HG02884 (cell line): ENCODE measurements at regions not wholly inside any gene's neighbourhood (a gene's known extent, or its start where the extent isn't known, plus 50 kb on each side); places are given as distances from the start of the nearest gene placed in this dataset.
"Not testable (repeated sequence)": the region's sequence is repeated elsewhere in the genome, so short reads cannot be mapped to it uniquely, and the experiment has no call there.

Experiments used
- ATAC-seq: cut with Tn5 transposase; IDR thresholded peaks from one replicate; pipeline ENCODE4 v1.9.1; 2021; ENCODE audit warnings: mild to moderate bottlenecking, moderate library complexity; ENCODE audit not compliant: unreplicated experiment

DNA sequence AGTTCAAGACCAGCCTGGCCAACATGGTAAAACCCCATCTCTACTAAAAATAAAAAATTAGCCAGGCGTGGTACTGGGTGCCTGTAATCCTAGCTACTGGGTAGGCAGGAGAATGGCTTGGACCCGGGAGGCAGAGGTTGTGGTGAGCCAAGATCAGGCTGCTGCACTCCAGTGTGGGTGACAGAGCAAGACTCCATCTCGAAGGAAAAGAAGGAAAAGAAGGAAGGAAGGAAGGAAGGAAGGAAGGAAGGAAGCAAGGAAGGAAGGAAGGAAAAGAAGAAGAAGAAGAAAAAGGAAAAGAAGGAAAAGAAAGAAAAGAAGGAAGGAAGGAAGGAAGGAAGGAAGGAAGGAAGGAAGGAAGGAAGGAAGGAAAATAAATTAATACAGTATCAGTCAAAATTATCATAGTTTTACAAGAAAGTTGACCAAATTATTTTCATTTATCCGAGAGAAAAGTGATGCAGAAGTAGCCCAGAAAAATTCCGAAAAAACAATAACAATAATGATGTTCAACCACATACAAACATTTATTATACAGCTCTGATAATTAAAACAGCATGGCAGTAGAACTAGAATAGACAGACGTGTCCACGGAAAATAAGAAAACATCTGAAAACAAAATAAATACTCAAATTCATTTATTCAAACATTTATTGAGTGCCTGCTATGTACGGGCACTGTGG, 292.4 kb upstream of the MKLN1 start:
- no peak for ATAC-seq

- ATAC-seq = no peak
Observed at GRCh38 chr7:131038153-131038552, 289.5 kb upstream of the MKLN1 start.

DNA sequence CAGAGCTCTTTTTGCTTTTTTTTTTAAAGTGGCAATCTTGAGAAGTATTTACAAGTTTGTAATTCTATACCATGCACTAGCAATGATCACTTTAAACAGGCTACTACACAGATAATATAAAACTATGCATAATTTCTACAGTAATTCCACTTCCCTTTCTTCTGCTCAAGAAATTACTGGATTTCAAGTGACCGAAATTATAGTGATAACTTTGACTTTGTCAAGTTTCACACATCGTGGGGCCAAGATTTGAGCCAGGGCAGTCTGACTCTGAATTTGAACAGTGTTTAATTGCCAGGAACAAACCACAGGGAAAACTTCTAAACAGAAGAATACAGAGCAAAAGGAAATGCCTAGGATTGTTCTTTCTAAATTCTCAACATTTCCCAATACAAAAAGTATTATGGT, 288.3 kb upstream of the MKLN1 start:
- ATAC-seq = no peak

DNA sequence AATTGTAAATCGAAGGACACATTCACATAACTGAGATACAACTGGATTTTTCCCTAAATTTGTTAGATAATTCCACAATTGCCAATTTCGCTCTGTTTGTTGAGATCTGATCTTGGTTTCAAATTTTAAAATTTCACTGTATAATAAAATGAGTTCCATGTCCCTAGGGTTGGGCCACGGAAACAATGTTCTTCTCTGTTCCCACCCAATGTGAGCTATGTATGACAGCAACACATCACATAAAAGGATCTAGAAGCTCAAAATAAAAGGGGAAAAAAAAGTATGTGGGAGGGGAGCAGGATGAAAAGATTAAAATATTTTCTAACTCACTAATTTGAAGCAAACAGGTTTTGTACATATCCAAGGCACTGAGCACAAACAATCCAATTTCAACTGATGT, 287.8 kb upstream of the MKLN1 start:
- ATAC-seq = no peak

DNA sequence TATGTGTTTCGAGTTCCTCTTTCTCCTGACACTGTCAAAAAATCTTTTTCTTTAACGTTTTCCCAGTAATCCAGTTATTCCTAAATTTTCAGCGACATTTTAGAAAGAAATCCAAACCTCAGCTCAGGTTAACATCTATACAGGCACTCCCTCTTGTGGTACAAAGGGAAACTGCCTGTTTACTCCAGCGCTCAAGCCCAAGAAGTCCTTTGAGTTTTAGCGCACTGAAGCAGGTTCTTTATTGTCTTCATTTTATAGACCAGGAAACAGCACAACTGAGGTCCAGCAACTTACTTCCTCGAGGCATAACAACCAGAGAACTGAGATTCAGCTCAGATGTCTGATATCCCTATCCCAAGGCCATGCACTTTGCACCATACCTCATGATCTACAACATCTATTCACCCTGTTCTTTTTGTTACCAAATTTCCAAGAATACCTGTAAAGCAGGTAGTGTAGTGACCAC, 287.2 kb upstream of the MKLN1 start:
- ATAC-seq = no peak

DNA sequence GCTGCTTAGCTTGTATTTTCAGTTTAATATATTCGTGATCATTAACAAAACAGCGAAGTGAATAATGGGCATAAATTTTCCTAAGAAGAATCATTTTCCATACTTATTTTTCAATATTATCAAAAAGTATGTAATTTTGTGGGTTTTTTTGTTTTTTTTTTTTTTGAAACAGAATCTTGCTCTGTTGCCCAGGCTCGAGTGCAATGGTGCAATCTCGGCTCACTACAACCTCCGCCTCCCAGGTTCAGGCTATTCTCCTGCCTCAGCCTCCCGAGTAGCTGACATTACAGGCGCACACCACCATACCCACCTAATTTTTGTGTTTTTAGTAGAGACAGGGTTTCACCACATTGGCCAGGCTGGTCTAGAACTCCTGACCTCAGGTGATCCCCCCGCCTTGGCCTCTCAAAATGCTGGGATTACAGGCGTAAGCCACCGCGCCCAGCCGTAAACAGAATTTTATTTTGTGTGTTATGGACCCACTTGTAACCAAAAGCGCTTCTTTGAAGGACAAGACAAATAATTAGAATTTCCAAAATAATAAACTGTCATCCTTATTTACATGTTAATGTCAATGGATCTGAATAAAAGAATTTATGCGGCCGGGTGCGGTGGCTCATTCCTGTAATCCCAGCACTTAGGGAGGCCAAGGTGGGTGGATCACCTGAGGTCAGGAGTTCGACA, 286.5 kb upstream of the MKLN1 start:
- not testable (repeated sequence) for ATAC-seq

DNA sequence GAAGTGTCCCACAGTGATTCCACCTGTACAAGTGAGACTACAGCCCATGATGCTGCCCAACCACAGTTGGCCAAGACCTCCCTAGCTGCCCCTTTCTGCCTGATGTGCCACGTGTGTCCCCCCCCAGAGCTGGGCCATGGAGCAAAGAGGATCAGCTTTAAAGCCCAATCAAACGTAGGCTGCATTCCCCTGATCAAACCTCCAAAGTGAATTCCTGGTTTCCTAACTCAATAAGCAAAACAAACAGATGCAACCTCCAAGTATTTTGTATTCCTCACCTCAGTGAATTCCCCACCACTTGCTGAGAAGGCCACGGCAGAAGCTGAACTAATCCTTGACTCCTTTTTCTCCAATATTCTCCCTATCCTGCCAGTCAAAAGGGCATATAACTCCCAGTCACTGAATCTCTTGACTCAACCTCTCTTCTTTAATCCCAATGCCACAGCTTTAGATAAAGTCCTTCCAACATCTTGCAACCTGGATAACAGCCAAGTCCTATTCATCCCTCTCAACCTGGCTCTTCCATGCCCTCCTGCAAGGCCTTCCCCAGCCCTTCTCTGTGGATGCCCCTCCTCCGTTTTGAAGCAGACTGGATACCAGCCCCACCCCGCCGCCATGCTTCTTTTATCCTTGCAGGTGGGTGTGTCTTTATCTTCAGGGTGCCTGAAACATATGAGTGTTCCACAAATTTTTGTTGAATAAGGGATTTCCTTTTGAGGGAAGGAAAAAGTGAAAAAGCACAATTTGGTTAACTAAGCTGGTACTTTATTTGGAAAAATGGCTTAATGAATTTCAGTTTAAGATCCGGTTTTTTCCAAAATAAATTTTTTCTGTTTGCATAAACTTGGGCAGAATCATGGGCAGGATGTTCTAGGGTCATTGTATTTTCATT, 285.2 kb upstream of the MKLN1 start:
- no peak for ATAC-seq

DNA sequence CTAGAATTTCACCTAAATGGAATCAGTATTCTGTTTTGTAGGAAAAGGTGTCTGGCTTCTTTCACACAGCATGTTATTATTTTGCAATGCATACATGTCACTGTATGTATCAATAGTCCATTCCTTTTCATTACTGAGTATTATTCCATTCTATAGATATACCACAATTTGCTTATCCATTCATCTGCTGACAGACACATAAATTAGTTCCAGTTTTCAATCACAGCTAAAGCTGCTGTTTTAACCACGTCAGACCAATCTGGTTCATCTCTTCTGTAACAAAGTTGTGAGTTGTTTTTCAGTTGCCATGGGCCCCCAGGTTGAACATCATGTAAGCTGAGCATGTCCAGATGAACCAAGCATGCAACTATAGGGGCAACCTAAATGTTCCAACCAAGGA, 282.1 kb upstream of the MKLN1 start:
- no peak for ATAC-seq

GRCh38 chr7:131046246-131046645, 281.4 kb upstream of the MKLN1 start:
- ATAC-seq = no peak

DNA sequence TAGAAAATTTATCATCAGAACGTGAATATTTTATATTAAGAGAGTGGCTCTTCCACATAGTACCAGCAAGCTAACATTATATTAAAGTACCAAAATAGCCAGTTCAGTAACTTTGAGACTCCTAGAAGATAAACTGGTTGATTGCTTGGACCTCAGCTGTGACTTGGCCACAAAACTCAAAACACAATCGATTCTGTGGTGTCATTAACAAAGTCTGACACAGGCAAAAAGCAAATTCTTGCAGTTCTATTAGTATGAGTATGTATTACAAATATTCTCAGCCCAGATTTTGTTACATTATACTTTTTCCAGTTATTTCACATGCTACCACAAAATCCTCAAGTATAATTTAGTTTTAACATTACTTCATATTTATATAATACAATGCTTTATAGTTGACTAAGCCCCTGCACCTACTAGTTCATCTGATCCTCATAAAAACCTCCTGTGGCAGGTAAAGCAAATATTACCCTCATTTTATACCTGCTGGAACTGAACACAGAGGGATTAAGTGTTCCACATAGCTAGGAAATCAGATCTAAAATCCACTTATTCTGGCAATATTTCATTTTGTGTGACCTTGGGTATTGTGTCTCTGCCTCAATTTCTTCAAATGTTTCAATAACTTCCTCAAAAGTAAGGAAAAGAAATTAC, 279.9 kb upstream of the MKLN1 start:
- ATAC-seq = no peak

DNA sequence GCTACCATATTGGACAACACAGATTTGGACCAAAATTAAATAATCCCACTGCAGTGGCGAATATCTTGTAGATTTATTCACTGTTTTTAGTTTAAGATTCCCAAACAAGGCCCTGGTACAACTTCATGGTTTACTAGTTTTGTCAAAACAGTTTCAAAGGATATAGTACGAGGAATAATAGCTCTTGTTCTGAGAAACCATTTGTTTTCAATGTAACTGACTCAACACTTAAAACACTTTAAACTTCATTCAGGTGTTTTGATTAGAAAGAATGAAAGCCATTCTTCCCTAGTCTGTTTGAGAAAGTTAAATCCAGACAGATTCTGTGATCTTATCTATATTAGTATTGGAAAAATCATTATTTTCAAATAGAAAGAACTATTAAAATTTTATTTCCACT, 276.4 kb upstream of the MKLN1 start:
- ATAC-seq = no peak

- no peak for ATAC-seq
Observed at GRCh38 chr7:131052285-131052904, 275.3 kb upstream of the MKLN1 start.

- no peak for ATAC-seq
Observed at GRCh38 chr7:131056007-131056406, 271.7 kb upstream of the MKLN1 start.

DNA sequence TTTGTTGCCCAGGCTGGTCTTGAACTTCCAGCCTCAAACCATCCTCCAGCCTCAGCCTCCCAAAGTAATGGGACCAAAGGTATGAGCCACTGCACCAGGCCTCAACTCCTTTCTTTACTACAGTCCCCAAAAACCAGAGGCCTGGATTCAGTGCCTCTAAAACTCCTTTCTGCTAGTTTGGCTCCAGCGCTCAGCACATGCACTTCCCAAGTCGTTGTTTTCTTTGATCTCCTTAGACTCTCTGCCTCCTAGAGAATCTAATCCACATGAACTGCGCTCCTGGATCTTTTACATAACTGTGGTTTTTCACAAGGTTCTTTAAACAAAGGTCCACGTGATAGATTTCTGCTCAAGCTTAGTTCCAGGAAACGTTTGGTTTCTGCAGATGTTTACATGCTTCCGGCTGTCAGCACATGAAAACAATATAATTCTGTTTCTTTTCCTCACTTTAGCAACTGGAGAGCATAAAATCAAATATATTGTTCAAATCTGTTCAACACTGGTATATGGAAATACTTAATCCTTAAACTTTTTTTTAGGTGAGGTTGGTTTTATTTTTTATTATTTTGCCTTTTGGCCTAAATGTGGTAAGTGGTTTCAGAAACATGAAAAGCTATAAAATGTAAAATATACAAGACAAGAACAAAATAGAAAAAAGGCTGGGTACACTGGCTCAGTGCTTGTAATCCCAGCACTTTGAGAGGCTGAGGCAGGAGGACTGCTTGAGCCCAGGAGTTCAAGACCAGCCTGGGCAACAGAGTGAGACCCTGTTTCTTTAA, 270.5 kb upstream of the MKLN1 start:
- ATAC-seq = no peak

DNA sequence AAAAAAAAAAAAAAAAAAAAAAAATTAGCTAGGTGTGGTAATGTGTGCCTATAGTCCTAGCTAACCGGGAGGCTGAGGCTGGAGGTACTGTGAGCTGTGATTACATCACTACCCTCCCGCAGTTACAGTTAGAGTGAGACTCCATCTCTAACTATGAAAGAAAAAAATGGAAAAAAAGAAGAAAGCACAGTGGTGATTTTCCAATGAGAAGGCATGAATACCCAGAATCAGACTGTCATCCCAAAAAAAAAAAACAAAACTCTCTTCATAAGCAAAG, 269.9 kb upstream of the MKLN1 start:
- ATAC-seq = no peak

GRCh38 chr7:131058561-131059288, 269.0 kb upstream of the MKLN1 start:
- ATAC-seq = not testable (repeated sequence)

GRCh38 chr7:131059401-131059800, 268.3 kb upstream of the MKLN1 start:
- ATAC-seq = not testable (repeated sequence)

DNA sequence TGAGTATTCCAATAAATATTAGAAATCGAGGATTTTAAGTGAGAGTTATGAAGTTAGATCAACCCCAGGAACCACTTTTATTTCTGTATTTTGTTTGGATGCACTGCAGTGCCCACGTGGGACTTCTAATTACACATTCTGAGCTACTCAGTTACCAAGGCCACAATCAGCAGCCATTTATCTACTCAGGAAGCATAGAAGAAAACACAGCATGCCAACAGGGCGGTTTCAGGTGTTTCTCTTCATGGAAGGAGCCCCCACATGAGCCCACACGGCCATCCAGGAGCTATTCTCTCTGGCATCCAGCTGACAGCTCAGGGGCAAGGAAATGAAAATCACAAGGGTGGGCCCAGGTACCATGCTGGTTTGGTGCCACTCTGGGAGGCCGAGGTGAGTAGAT, 266.5 kb upstream of the MKLN1 start:
- no peak for ATAC-seq

- ATAC-seq = no peak
Observed at GRCh38 chr7:131061818-131062217, 265.9 kb upstream of the MKLN1 start.
